SU-DHL-6 (cell line): ENCODE measurements at regions not wholly inside any gene's neighbourhood (a gene's known extent, or its start where the extent isn't known, plus 50 kb on each side); places are given as distances from the start of the nearest gene placed in this dataset.

Experiments
- CTCF ChIP-seq: fragments of 200-600 bp; sonication (generic); IDR thresholded peaks from one replicate; pipeline ENCODE4 v1.5.1; 2017; ENCODE audit warnings: antibody characterized with exemption, mild to moderate bottlenecking, low read length, moderate library complexity; ENCODE audit not compliant: insufficient read depth, poor library complexity, severe bottlenecking
- EZH2phosphoT487 ChIP-seq: fragments of 200-600 bp; sonication (generic), shearing (Covaris generic); conservative IDR thresholded peaks from 2 replicates; pipeline ENCODE4 v1.6.1; 2018; ENCODE audit warnings: mild to moderate bottlenecking, antibody characterized with exemption, low read length, moderate library complexity, mixed read lengths

GRCh38 chrX:77167993-77168392 is 279.2 kb upstream of the FGF16 start:
- TF ChIP-seq CTCF (no peak), EZH2phosphoT487 (no peak)
